Esophagus muscularis mucosa (tissue), 3 donors: ENCODE measurements at regions not wholly inside any gene's neighbourhood (a gene's known extent, or its start where the extent isn't known, plus 50 kb on each side); places are given as distances from the start of the nearest gene placed in this dataset.

Experiments
- POLR2A ChIP-seq: fragments of 450-650 bp; IDR thresholded peaks from one replicate; pipeline ENCODE4 v1.6.1; 2017; ENCODE audit warnings: antibody characterized with exemption, moderate library complexity, mild to moderate bottlenecking, low read depth
- POLR2AphosphoS5 ChIP-seq, 2 donors: sonication (generic); formaldehyde crosslinking; IDR thresholded peaks; one replicate each; pipeline ENCODE4 v1.6.1; 2017; ENCODE audit warnings: antibody characterized with exemption in 2 of 2
- TF ChIP-seq, protein P1 (sequence below), 3 experiments: fragments of 200-600 bp in 2 of 3; fragments of 450-650 bp in 1 of 3; sonication (generic) in 2 of 3; IDR thresholded peaks; one replicate each; pipeline ENCODE4 v1.5.1; 2017 to 2019; ENCODE audit warnings: antibody characterized with exemption in 3 of 3, mild to moderate bottlenecking in 2 of 3, moderate library complexity in 1 of 3

DNA sequence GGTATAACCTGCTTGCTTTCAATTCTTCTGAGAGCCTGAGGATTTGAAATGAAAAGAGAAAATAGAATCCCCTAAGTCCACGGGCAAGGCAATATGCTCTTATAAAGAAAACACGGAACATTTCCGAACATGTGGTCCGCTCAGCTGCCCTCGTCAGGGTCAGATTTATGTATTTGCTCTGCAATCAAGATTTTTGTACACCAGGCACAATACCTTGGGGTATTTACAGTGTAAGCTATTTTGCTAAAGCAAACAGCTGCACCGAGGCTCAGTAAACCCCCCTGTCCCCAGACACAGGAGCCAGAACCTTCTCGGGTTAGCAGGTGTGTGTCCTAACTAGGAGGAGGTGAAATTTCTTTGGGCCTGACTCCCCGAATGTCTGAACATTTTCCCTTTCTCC, 155.8 kb upstream of the LRIG1 start:
- TF ChIP-seq POLR2A (no peak), POLR2AphosphoS5 (IDR thresholded peaks at IDR 0.05) (no peak)
- TF ChIP-seq, protein P1, sequence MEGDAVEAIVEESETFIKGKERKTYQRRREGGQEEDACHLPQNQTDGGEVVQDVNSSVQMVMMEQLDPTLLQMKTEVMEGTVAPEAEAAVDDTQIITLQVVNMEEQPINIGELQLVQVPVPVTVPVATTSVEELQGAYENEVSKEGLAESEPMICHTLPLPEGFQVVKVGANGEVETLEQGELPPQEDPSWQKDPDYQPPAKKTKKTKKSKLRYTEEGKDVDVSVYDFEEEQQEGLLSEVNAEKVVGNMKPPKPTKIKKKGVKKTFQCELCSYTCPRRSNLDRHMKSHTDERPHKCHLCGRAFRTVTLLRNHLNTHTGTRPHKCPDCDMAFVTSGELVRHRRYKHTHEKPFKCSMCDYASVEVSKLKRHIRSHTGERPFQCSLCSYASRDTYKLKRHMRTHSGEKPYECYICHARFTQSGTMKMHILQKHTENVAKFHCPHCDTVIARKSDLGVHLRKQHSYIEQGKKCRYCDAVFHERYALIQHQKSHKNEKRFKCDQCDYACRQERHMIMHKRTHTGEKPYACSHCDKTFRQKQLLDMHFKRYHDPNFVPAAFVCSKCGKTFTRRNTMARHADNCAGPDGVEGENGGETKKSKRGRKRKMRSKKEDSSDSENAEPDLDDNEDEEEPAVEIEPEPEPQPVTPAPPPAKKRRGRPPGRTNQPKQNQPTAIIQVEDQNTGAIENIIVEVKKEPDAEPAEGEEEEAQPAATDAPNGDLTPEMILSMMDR (IDR thresholded peaks at IDR 0.05), result no peak
